Keratinocyte (primary cell): ENCODE measurements at regions not wholly inside any gene's neighbourhood (a gene's known extent, or its start where the extent isn't known, plus 50 kb on each side); places are given as distances from the start of the nearest gene placed in this dataset.

ENCODE experiments used
- DNase-seq: peaks from one replicate; pipeline ENCODE4 v3.0.0-alpha.2; 2011; ENCODE audit warnings: low read depth, missing footprints, low spot score
- FAIRE-seq: peaks from 2 replicates; lab custom pipeline; 2011; peaks lifted over from hg19 to GRCh38; lab: Jason Lieb, UNC
- H2AFZ ChIP-seq: 2 replicates; pipeline ENCODE4 v1.6.0; 2012; ENCODE audit warnings: low read length, control low read depth, inconsistent platforms; ENCODE audit not compliant: control insufficient read depth
- H3K27ac ChIP-seq: 2 replicates; pipeline ENCODE4 v1.5.1; 2011; ENCODE audit warnings: low read length; ENCODE audit not compliant: control insufficient read depth, insufficient read depth
- H3K27me3 ChIP-seq: 3 replicates; pipeline ENCODE4 v1.6.0; 2011; ENCODE audit warnings: low read length; ENCODE audit not compliant: control insufficient read depth, insufficient read depth; ENCODE audit errors: extremely low read depth
- H3K36me3 ChIP-seq, 2 experiments: 2 replicates in 1 of 2; 3 replicates in 1 of 2; pipeline ENCODE4 v1.5.1; 2011; ENCODE audit warnings: low read length in 2 of 2, mild to moderate bottlenecking in 1 of 2; ENCODE audit not compliant: control insufficient read depth in 2 of 2, insufficient read depth in 2 of 2; ENCODE audit errors: extremely low read depth in 1 of 2
- H3K4me1 ChIP-seq: 3 replicates; pipeline ENCODE4 v1.5.1; 2011; ENCODE audit warnings: low read length; ENCODE audit not compliant: control insufficient read depth, insufficient read depth; ENCODE audit errors: extremely low read depth
- H3K4me2 ChIP-seq: 3 replicates; pipeline ENCODE4 v1.6.0; 2011; ENCODE audit warnings: low read depth, low read length; ENCODE audit not compliant: control insufficient read depth, insufficient read depth; ENCODE audit errors: extremely low read depth
- H3K4me3 ChIP-seq, 3 experiments: fragments of 200-600 bp in 1 of 3; sonication (generic) in 1 of 3; 2 replicates in 2 of 3; 3 replicates in 1 of 3; pipeline ENCODE4 v1.5.1; 2011 to 2016; ENCODE audit warnings: low read length in 3 of 3, mild to moderate bottlenecking in 3 of 3, control low read depth in 2 of 3, inconsistent platforms in 1 of 3, low read depth in 1 of 3, mixed read lengths in 1 of 3, mixed run types in 1 of 3, moderate library complexity in 1 of 3; ENCODE audit not compliant: control insufficient read depth in 2 of 3, insufficient read depth in 2 of 3; ENCODE audit errors: extremely low read depth in 1 of 3
- H3K79me2 ChIP-seq: 2 replicates; pipeline ENCODE4 v1.6.0; 2012; ENCODE audit warnings: low read length; ENCODE audit not compliant: control insufficient read depth, insufficient read depth
- H3K9ac ChIP-seq: 3 replicates; pipeline ENCODE4 v1.6.0; 2011; ENCODE audit warnings: low read length; ENCODE audit not compliant: control insufficient read depth, insufficient read depth; ENCODE audit errors: extremely low read depth
- H3K9me1 ChIP-seq: 3 replicates; pipeline ENCODE4 v1.6.0; 2011; ENCODE audit warnings: low read length; ENCODE audit not compliant: control insufficient read depth, insufficient read depth; ENCODE audit errors: extremely low read depth
- H3K9me3 ChIP-seq: 2 replicates; pipeline ENCODE4 v1.5.1; 2012; ENCODE audit warnings: low read depth, low read length; ENCODE audit not compliant: control insufficient read depth
- H4K20me1 ChIP-seq: 3 replicates; pipeline ENCODE4 v1.6.0; 2011; ENCODE audit warnings: low read length; ENCODE audit not compliant: control insufficient read depth, insufficient read depth; ENCODE audit errors: extremely low read depth
- EZH2 ChIP-seq: IDR thresholded peaks from one replicate; pipeline ENCODE4 v1.6.1; 2012; ENCODE audit warnings: inconsistent platforms, mild to moderate bottlenecking, low read length, moderate library complexity
- dilution Hi-C: fragments of 300-500 bp; cut with MboI; formaldehyde crosslinking; loops from one replicate; pipeline ENCODE4 v1.7.0; 2020; ENCODE audit warnings: low sequenced_read_pairs; ENCODE audit not compliant: extremely low pct_ligation_motif_present
- TF ChIP-seq, protein P1 (sequence below), 3 experiments: IDR thresholded peaks in 1 of 3; conservative IDR thresholded peaks in 1 of 3; optimal IDR thresholded peaks in 1 of 3; 2 replicates in 2 of 3; 3 replicates in 1 of 3; pipeline versions ENCODE3 to v1.5.1; 2011; ENCODE audit warnings: low read length in 3 of 3, mild to moderate bottlenecking in 3 of 3, moderate library complexity in 2 of 3, control low read depth in 1 of 3, inconsistent platforms in 1 of 3; ENCODE audit not compliant: insufficient read depth in 2 of 3; ENCODE audit errors: extremely low read depth in 1 of 3

DNA sequence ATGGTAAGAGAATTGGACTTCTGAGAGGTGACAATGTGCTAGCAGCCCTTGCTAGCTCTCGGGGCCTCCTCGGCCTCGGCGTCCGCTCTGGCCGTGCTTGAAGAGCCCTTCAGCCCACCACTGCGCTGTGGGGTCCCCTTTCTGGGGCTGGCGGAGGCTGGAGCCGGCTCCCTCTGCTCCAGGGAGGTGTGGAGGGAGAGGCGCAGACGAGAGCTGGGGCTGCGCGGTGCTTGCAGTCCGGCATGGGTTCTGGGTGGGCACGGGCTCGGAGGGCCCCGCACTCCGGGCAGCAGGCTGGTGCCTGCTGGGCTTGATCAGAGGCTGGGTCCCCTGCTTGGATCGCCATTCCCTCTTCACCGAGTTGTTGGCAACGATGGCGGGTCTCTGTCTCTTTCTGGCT, 226.4 kb upstream of the AMIGO2 start:
- Histone ChIP-seq H3K4me1 (peaks cover 13% of the 10 kb centered on the region), H3K36me3 (no peaks in the 10 kb centered on the region), H3K9ac (no peak overlapping the region), H3K27me3 (no peaks in the 10 kb centered on the region), H3K4me3 (no peak overlapping the region), H3K4me2 (no peak overlapping the region), H3K9me3 (no peaks in the 10 kb centered on the region), H3K79me2 (no peaks in the 10 kb centered on the region), H3K27ac (no peak overlapping the region), H4K20me1 (no peaks in the 10 kb centered on the region), H3K9me1 (no peaks in the 10 kb centered on the region), H2AFZ (no peak overlapping the region)
- dilution Hi-C loops = no loop called here
- TF ChIP-seq EZH2 = no peak
- TF ChIP-seq, protein P1, sequence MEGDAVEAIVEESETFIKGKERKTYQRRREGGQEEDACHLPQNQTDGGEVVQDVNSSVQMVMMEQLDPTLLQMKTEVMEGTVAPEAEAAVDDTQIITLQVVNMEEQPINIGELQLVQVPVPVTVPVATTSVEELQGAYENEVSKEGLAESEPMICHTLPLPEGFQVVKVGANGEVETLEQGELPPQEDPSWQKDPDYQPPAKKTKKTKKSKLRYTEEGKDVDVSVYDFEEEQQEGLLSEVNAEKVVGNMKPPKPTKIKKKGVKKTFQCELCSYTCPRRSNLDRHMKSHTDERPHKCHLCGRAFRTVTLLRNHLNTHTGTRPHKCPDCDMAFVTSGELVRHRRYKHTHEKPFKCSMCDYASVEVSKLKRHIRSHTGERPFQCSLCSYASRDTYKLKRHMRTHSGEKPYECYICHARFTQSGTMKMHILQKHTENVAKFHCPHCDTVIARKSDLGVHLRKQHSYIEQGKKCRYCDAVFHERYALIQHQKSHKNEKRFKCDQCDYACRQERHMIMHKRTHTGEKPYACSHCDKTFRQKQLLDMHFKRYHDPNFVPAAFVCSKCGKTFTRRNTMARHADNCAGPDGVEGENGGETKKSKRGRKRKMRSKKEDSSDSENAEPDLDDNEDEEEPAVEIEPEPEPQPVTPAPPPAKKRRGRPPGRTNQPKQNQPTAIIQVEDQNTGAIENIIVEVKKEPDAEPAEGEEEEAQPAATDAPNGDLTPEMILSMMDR (optimal IDR thresholded peaks at IDR 0.05 in 1 of 3, IDR thresholded peaks at IDR 0.05 in 1 of 3, conservative IDR thresholded peaks at IDR 0.05 in 1 of 3; ENCODE audit: extremely low read depth in 1 of 3, insufficient read depth in 2 of 3, low read length in 3 of 3) = no peak
- DNase-seq (no peak), FAIRE-seq (no peak)

DNA sequence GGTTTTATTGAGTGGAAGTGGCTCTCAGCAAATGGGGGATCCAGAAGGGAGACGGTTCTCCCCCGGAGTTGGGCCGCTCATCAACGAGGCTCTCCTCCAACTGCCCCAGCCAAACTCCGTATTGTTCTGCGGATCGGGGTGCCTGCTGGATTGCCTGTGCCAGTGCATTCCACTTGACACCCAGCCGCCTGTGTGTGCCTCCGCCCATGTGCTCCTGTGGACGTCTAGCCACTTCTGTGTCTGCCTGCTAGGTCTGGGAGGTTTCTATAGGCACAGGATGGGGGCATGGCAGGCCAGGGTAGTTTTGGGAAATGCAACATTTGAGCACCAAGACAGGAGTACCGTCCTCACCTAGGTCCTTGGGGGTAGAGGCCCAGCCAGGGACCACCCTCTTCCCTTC, 225.7 kb upstream of the AMIGO2 start:
- H3K4me1 ChIP-seq = peaks cover 13% of the 10 kb centered on the region
- no peak overlapping the region for H3K27ac ChIP-seq
- no peaks in the 10 kb centered on the region for H3K36me3 ChIP-seq
- no peaks in the 10 kb centered on the region for H3K9me3 ChIP-seq
- TF ChIP-seq, protein P1 (optimal IDR thresholded peaks at IDR 0.05 in 1 of 3, IDR thresholded peaks at IDR 0.05 in 1 of 3, conservative IDR thresholded peaks at IDR 0.05 in 1 of 3; ENCODE audit: extremely low read depth in 1 of 3, insufficient read depth in 2 of 3, low read length in 3 of 3) = no peak
- no peak for TF ChIP-seq EZH2
- no peaks in the 10 kb centered on the region for H3K79me2 ChIP-seq
- dilution Hi-C loops = no loop called here
- no peaks in the 10 kb centered on the region for H4K20me1 ChIP-seq
- H3K4me3 ChIP-seq = no peak overlapping the region
- H3K9me1 ChIP-seq = no peaks in the 10 kb centered on the region
- no peaks in the 10 kb centered on the region for H3K27me3 ChIP-seq
- DNase-seq (no peak), FAIRE-seq (no peak)
- H3K9ac ChIP-seq = no peak overlapping the region
- no peak overlapping the region for H3K4me2 ChIP-seq
- H2AFZ ChIP-seq = no peak overlapping the region
